ENCODE measurements at regions not wholly inside any gene's neighbourhood (a gene's known extent, or its start where the extent isn't known, plus 50 kb on each side); places are given as distances from the start of the nearest gene placed in this dataset.

DNA sequence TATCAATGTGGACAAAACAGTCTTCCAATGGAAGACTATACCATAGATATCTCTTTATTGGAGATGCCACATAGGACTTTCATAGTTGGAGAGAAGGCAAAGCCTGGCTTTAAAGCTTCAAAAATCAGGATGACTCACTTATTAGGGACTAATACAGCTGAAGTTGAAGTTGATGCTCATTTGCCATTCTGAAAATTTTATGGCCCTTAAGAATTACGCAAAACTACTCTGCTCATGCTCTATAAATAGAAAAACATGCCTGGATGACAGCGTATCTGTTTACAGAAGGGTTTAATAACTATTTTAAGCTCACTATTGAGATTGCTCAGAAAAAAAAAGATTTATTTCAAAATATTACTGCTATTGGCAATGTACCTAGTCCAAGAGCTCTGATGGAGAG is 155.5 kb upstream of the DST start:
- DNase-seq: no peak
- Mint-ChIP-seq H3K9me3 (no peaks in the 10 kb centered on the region), H3K27me3 (ENCODE audit: low read depth, poor library complexity) (no peaks in the 10 kb centered on the region), H3K4me3 (no peak overlapping the region), H3K36me3 (ENCODE audit: low read depth) (no peaks in the 10 kb centered on the region), H3K4me1 (no peaks in the 10 kb centered on the region), H3K27ac (no peak overlapping the region)
- TF ChIP-seq, protein P1, sequence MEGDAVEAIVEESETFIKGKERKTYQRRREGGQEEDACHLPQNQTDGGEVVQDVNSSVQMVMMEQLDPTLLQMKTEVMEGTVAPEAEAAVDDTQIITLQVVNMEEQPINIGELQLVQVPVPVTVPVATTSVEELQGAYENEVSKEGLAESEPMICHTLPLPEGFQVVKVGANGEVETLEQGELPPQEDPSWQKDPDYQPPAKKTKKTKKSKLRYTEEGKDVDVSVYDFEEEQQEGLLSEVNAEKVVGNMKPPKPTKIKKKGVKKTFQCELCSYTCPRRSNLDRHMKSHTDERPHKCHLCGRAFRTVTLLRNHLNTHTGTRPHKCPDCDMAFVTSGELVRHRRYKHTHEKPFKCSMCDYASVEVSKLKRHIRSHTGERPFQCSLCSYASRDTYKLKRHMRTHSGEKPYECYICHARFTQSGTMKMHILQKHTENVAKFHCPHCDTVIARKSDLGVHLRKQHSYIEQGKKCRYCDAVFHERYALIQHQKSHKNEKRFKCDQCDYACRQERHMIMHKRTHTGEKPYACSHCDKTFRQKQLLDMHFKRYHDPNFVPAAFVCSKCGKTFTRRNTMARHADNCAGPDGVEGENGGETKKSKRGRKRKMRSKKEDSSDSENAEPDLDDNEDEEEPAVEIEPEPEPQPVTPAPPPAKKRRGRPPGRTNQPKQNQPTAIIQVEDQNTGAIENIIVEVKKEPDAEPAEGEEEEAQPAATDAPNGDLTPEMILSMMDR (IDR thresholded peaks at IDR 0.05): no peak

DNA sequence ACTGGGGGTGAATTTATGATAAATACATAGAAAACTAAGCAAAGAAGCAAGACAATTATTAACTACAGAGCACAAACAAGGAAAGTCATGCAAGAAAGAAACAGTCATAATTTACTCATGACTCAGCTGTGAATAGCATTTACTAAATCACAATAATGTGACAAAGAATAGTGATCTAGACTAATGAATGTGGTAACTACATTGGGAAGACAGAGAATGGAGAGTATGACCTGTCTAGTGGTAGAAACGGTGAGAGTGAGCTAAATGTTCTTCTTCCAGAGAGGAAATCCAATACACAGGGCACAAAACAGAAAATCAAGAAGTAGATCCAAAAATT is 153.5 kb upstream of the DST start:
- no peaks in the 10 kb centered on the region for H3K27me3 Mint-ChIP-seq (ENCODE audit: low read depth, poor library complexity)
- H3K4me1 Mint-ChIP-seq: no peaks in the 10 kb centered on the region
- no peak for DNase-seq
- no peaks in the 10 kb centered on the region for H3K36me3 Mint-ChIP-seq (ENCODE audit: low read depth)
- H3K9me3 Mint-ChIP-seq: no peaks in the 10 kb centered on the region
- H3K27ac Mint-ChIP-seq: no peak overlapping the region
- no peak overlapping the region for H3K4me3 Mint-ChIP-seq
- TF ChIP-seq, protein P1 (IDR thresholded peaks at IDR 0.05): no peak

DNA sequence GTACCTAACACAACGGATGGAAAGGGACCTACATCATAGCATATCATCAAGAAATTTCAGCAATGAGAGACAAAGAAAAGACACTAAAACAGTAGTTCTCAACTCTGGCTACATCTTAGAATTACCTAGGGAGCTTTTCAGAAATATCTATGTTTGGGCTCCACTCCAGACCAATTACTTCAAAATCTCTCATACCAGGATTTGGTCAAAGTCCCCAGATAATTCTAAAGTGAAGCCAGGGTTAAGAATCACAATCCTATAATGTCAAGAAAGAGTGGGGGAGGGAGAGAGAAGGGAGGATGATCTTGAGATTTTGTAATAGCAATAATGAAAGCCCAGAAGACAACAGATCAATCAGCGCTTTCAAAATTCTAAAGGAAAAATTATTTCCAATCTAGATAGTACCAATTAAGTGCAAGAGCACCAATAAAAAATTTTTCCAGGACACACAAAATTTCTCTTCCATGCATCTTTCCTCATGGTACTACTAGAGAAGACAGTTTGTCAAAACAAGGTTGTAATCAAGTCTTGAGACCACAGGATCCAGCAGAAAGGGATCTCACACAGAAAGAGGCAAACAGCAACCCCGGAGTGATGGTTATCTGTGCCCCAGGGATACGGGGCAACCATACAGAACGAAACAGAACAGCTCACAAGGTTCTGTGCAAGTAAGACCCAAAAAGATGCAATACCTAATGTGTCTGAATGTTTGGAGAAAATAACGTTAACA is 152.9 kb upstream of the DST start:
- H3K27me3 Mint-ChIP-seq (ENCODE audit: low read depth, poor library complexity): no peaks in the 10 kb centered on the region
- no peak overlapping the region for H3K27ac Mint-ChIP-seq
- no peak overlapping the region for H3K4me3 Mint-ChIP-seq
- TF ChIP-seq, protein P1 (IDR thresholded peaks at IDR 0.05): no peak
- H3K9me3 Mint-ChIP-seq: no peaks in the 10 kb centered on the region
- H3K36me3 Mint-ChIP-seq (ENCODE audit: low read depth): no peaks in the 10 kb centered on the region
- DNase-seq: no peak
- H3K4me1 Mint-ChIP-seq: no peaks in the 10 kb centered on the region

DNA sequence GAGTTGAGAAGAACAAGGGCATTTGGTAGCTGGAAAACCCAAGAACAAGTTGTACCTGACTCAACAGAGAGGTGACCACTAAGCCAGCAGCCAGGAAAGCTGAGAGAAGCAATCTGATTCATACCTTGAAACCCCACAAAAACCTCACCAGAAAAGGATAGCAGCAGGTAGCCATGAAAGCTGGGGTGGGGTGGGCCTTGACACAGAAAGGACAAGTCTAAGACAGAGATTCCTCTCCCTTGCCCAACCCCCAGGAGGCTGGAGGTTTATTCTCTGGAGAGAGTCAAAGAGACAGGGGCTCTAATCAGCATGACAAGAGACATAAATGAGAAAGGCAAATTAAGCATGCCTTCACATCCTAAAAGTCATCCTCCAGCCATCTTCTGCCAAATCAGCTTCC is 151.7 kb upstream of the DST start:
- no peaks in the 10 kb centered on the region for H3K27me3 Mint-ChIP-seq (ENCODE audit: low read depth, poor library complexity)
- H3K27ac Mint-ChIP-seq: no peak overlapping the region
- TF ChIP-seq, protein P1 (IDR thresholded peaks at IDR 0.05): no peak
- DNase-seq: no peak
- no peaks in the 10 kb centered on the region for H3K9me3 Mint-ChIP-seq
- no peaks in the 10 kb centered on the region for H3K36me3 Mint-ChIP-seq (ENCODE audit: low read depth)
- no peaks in the 10 kb centered on the region for H3K4me1 Mint-ChIP-seq
- H3K4me3 Mint-ChIP-seq: no peak overlapping the region

DNA sequence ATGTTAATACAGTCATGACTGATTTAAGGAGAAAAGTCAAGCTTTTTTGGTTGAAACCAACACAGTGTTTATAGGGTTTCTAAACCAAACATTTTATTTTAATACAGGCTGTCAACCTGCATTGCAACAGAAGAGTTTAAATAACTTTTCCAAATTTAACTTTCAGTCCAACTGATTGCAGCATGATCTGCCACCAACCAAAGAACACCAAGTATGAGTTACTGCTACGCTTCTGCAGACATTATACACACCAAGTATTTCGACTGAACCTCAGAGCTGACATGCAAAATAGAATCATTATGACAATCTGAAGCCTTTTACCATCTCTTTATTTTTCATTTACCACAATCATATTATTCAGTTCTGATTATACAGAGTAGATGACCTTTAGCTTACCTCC is 151.2 kb upstream of the DST start:
- H3K4me3 Mint-ChIP-seq: no peak overlapping the region
- no peak overlapping the region for H3K27ac Mint-ChIP-seq
- H3K36me3 Mint-ChIP-seq (ENCODE audit: low read depth): no peaks in the 10 kb centered on the region
- H3K9me3 Mint-ChIP-seq: no peaks in the 10 kb centered on the region
- H3K27me3 Mint-ChIP-seq (ENCODE audit: low read depth, poor library complexity): no peaks in the 10 kb centered on the region
- no peak for DNase-seq
- no peaks in the 10 kb centered on the region for H3K4me1 Mint-ChIP-seq
- TF ChIP-seq, protein P1 (IDR thresholded peaks at IDR 0.05): no peak

DNA sequence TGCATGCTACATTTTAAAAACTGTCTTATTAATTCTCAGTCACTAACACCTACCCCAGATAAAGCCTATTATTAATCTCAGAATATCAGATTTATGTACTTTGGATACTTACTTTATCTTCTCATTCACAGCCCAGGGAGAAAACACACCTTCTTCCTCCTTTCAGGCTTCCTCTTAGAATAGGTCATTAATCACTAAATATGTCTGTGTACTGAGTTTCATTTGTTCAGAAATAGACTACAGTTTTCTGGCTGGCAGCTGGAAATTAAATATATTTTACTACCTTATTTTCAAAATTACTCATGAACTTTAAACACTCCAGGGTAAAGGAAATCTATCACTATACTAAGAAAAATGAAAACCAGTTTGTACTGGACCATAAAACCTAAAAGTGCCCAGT is 147.7 kb upstream of the DST start:
- peaks cover 6% of the 10 kb centered on the region for H3K4me1 Mint-ChIP-seq

More for the DNA sequence above, 147.7 kb upstream of the DST start:
- Mint-ChIP-seq H3K4me3 (no peak overlapping the region), H3K9me3 (peaks cover 7% of the 10 kb centered on the region), H3K36me3 (ENCODE audit: low read depth) (peaks cover 12% of the 10 kb centered on the region), H3K27ac (no peak overlapping the region), H3K27me3 (ENCODE audit: low read depth, poor library complexity) (peaks cover 5% of the 10 kb centered on the region)
- TF ChIP-seq, protein P1 (IDR thresholded peaks at IDR 0.05): no peak
- no peak for DNase-seq
